ENCODE measurements at regions not wholly inside any gene's neighbourhood (a gene's known extent, or its start where the extent isn't known, plus 50 kb on each side); places are given as distances from the start of the nearest gene placed in this dataset.
"Not testable (repeated sequence)": the region's sequence is repeated elsewhere in the genome, so short reads cannot be mapped to it uniquely, and the experiment has no call there.

DNA sequence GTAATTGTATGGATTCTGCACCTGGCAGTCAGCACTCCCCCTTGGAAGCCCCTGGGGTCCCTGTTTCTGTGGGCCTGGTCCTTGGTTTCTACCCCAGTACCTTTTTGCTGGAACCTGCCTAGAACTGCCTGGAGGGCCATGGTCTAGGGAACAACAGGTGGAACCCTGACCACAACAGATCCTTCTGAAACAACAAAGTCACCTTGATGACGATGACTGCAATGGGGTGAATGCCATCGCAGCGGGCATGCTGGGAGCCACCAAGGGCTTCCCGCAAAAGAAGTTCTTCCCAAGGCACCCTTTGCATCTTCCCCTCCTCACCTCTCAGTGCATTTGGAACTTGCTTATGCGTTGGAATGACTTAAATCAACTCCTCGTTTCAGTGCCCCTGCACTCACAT is 129.0 kb upstream of the OR4C13 start:
- DNase-seq = not testable (repeated sequence)

- not testable (repeated sequence) for DNase-seq
Observed at GRCh38 chr11:49850541-49850940, 101.7 kb upstream of the OR4C13 start.

GRCh38 chr11:49851511-49851910 is 100.7 kb upstream of the OR4C13 start:
- no peak for DNase-seq

DNA sequence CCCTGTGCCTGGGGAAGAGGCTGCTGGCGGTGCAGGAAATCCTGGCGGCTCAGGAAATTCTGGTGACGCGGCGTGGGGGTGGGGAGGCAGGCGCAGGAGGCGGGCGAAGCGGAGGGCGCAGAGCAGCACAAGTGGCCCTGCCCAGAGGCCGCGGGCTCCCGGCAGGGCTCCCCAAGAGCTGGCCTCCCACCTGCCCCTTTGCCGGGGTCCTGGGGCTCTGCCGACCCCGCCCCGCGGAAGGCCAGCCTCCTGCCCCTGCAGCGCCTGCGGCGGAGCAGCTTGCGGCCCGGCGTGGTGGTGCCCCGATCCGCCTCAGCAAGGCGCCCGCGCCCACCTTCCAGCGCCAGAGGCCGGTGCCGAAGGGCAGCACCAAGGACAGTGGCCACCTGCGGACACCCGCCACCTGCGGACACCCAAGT is 100.2 kb upstream of the OR4C13 start:
- DNase-seq = no peak

DNA sequence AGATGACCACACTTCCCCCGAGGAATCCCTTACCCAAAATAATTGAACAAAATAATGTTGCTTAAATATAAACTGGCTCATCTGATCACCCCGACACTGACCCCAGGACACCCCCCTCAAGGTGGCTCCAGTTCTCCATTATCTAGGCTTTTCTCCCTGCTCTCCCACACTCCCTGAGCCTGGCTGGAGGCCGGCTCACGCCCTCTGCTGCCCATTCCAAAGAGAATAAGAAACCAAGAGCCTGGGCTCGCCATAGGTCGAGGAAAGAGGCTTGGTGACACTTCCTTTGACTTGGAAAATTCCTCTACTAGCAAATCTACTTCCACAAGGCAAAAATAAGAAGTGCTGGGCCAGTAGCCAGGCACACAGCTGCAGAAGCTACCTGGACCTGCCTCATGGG is 63.3 kb upstream of the OR4C13 start:
- not testable (repeated sequence) for DNase-seq

DNA sequence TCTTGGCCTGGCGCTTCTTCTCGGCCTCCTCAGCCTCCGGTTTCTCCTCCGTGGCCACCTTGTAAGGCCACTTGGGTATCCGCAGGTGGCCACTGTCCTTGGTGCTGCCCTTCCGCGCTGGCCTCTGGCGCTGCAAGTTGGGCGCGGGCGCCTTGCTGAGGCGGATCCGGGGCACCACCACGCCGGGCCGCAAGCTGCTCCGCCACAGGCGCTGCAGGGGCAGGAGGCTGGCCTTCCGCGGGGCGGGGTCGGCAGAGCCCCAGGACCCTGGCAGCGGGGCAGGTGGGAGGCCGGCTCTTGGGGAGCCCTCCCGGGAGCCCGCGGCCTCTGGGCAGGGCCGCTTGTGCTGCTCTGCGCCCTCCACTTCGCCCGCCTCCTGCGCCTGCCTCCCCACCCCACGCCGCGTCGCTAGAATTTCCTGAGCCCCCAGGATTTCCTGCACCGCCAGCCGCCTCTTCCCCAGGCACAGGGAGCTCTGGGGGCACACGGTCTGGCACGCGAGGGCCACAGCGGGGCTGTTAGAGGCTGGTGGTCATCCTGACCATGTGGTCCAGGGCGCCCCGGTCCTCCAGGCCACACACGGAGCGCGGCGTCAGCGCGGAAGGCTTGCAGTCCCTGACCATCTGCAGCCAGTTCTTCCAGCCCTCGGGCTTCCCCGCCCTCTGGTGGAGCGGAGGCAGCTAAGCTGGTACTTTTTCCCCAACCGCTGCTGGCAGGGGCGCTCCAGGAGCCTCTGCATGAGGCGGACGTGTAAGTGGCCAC is 60.1 kb upstream of the OR4C13 start:
- not testable (repeated sequence) for DNase-seq

- not testable (repeated sequence) for DNase-seq
Observed at GRCh38 chr11:49893442-49893841, 58.7 kb upstream of the OR4C13 start.
